CD4-positive, alpha-beta T cell (primary cell): ENCODE measurements at regions not wholly inside any gene's neighbourhood (a gene's known extent, or its start where the extent isn't known, plus 50 kb on each side); places are given as distances from the start of the nearest gene placed in this dataset.

Experiments used
- ATAC-seq: fragments of 200-7000 bp; cut with Tn5 transposase; one replicate; pipeline ENCODE4 v1.10.0; 2022; ENCODE audit warnings: mild to moderate bottlenecking; ENCODE audit not compliant: poor library complexity
- CTCF ChIA-PET: fragments of 350-600 bp; sonication (Branson Sonifier 250); formaldehyde crosslinking; loops from one replicate; lab custom pipeline; 2021; ENCODE audit warnings: antibody characterized with exemption, inconsistent platforms; lab: Charles Lee
- POLR2A ChIA-PET: fragments of 350-600 bp; sonication (Branson Sonifier 250); formaldehyde crosslinking; loops from one replicate; lab custom pipeline; 2021; ENCODE audit warnings: antibody characterized with exemption, inconsistent platforms; lab: Charles Lee
- DNase-seq, 14 experiments: peaks; one replicate each; pipeline ENCODE4 v3.0.0-alpha.2; 2013 to 2020; ENCODE audit warnings: mixed read lengths in 2 of 14
- H3K27ac ChIP-seq, 2 donors: one replicate each; pipeline versions ENCODE4 v1.5.1 to v1.7.0; 2013; ENCODE audit warnings: low read length in 2 of 2, low read depth in 1 of 2, mild to moderate bottlenecking in 1 of 2
- H3K27me3 ChIP-seq, 2 experiments: 1 replicate in 1 of 2; 2 replicates in 1 of 2; pipeline versions ENCODE4 v1.6.1 to v1.7.0; 2013; ENCODE audit warnings: low read length in 2 of 2, control low read depth in 1 of 2, mild to moderate bottlenecking in 1 of 2, moderate library complexity in 1 of 2; ENCODE audit not compliant: insufficient read depth in 2 of 2, control insufficient read depth in 1 of 2
- H3K36me3 ChIP-seq: one replicate; pipeline ENCODE4 v1.6.1; 2013; ENCODE audit warnings: low read length, control low read depth; ENCODE audit not compliant: insufficient read depth
- H3K4me1 ChIP-seq: one replicate; pipeline ENCODE4 v1.6.1; 2013; ENCODE audit warnings: low read length, control low read depth; ENCODE audit not compliant: insufficient read depth
- H3K4me3 ChIP-seq: one replicate; pipeline ENCODE4 v1.5.1; 2013; ENCODE audit warnings: mild to moderate bottlenecking, low read length, moderate library complexity
- H3K9me3 ChIP-seq, 2 experiments: 1 replicate in 1 of 2; 2 replicates in 1 of 2; pipeline versions ENCODE4 v1.6.1 to v1.7.0; 2013; ENCODE audit warnings: low read length in 2 of 2, mild to moderate bottlenecking in 2 of 2, control low read depth in 1 of 2, moderate library complexity in 1 of 2; ENCODE audit not compliant: control insufficient read depth in 1 of 2, insufficient read depth in 1 of 2
- H3K27ac Mint-ChIP-seq: one replicate; pipeline ENCODE4 v1.8.0; 2020; ENCODE audit warnings: mixed read lengths
- H3K27me3 Mint-ChIP-seq: one replicate; pipeline ENCODE4 v1.8.0; 2021; ENCODE audit warnings: mixed read lengths
- H3K36me3 Mint-ChIP-seq: one replicate; pipeline ENCODE4 v1.8.0; 2021; ENCODE audit warnings: low read depth, mixed read lengths
- H3K4me1 Mint-ChIP-seq: one replicate; pipeline ENCODE4 v1.8.0; 2021; ENCODE audit warnings: low read depth, mixed read lengths
- H3K4me3 Mint-ChIP-seq: one replicate; pipeline ENCODE4 v1.8.0; 2020; ENCODE audit warnings: mild to moderate bottlenecking, mixed read lengths
- H3K9me3 Mint-ChIP-seq: one replicate; pipeline ENCODE4 v1.8.0; 2020; ENCODE audit warnings: mixed read lengths
- CTCF ChIP-seq: fragments of 200-600 bp; IDR thresholded peaks from one replicate; pipeline ENCODE4 v1.8.0; 2022; ENCODE audit warnings: antibody characterized with exemption, mild to moderate bottlenecking
- intact Hi-C, 2 experiments: fragments of 100-400 bp; cut with DNase I in 1 of 2; cut with micrococcal nuclease in 1 of 2; formaldehyde crosslinking; loops; one replicate each; pipeline versions ENCODE4 v1.15.1 to v1.9.0; 2023 to 2025; cut with DNase I, micrococcal nuclease

- TF ChIP-seq CTCF: no peak
- no peaks in the 10 kb centered on the region for H3K4me1 Mint-ChIP-seq
- POLR2A ChIA-PET: no interaction called here
- CTCF ChIA-PET: no interaction called here
- ATAC-seq (no peak), DNase-seq (no peak)
- Histone ChIP-seq H3K27me3 (no peaks in the 10 kb centered on the region), H3K36me3 (no peaks in the 10 kb centered on the region), H3K27ac (no peak overlapping the region), H3K9me3 (no peaks in the 10 kb centered on the region), H3K4me3 (no peak overlapping the region), H3K4me1 (no peaks in the 10 kb centered on the region)
- H3K36me3 Mint-ChIP-seq: no peaks in the 10 kb centered on the region
- intact Hi-C loops: no loop called here
- H3K27me3 Mint-ChIP-seq: no peaks in the 10 kb centered on the region
- no peak overlapping the region for H3K4me3 Mint-ChIP-seq
- H3K9me3 Mint-ChIP-seq: no peaks in the 10 kb centered on the region
- H3K27ac Mint-ChIP-seq: no peak overlapping the region
Observed at GRCh38 chrX:6890544-6891261, 256.8 kb upstream of the STS start.

- Histone ChIP-seq H3K27ac (no peak overlapping the region), H3K27me3 (no peaks in the 10 kb centered on the region), H3K4me1 (no peaks in the 10 kb centered on the region), H3K36me3 (no peaks in the 10 kb centered on the region), H3K4me3 (no peak overlapping the region), H3K9me3 (no peaks in the 10 kb centered on the region)
- H3K9me3 Mint-ChIP-seq: no peaks in the 10 kb centered on the region
- ATAC-seq: no peak
- no peak for TF ChIP-seq CTCF
- POLR2A ChIA-PET: no interaction called here
- H3K36me3 Mint-ChIP-seq: no peaks in the 10 kb centered on the region
- no peaks in the 10 kb centered on the region for H3K27me3 Mint-ChIP-seq
- H3K4me3 Mint-ChIP-seq: no peak overlapping the region
- intact Hi-C loops: no loop called here
- DNase-seq: no peak
- no peaks in the 10 kb centered on the region for H3K4me1 Mint-ChIP-seq
- H3K27ac Mint-ChIP-seq: no peak overlapping the region
- CTCF ChIA-PET: no interaction called here
Observed at GRCh38 chrX:6885909-6886308, 261.6 kb upstream of the STS start.

- Histone ChIP-seq H3K4me3 (no peak overlapping the region), H3K4me1 (no peaks in the 10 kb centered on the region), H3K36me3 (no peaks in the 10 kb centered on the region), H3K9me3 (no peaks in the 10 kb centered on the region), H3K27ac (no peak overlapping the region), H3K27me3 (no peaks in the 10 kb centered on the region)
- H3K4me3 Mint-ChIP-seq: no peak overlapping the region
- H3K9me3 Mint-ChIP-seq: no peaks in the 10 kb centered on the region
- H3K36me3 Mint-ChIP-seq: no peaks in the 10 kb centered on the region
- no peaks in the 10 kb centered on the region for H3K27me3 Mint-ChIP-seq
- DNase-seq (no peak), ATAC-seq (no peak)
- intact Hi-C loops: no loop called here
- POLR2A ChIA-PET: no interaction called here
- CTCF ChIA-PET: no interaction called here
- no peaks in the 10 kb centered on the region for H3K4me1 Mint-ChIP-seq
- no peak for TF ChIP-seq CTCF
- no peak overlapping the region for H3K27ac Mint-ChIP-seq
Observed at GRCh38 chrX:6885396-6885795, 262.1 kb upstream of the STS start.
